ENCODE measurements at regions not wholly inside any gene's neighbourhood (a gene's known extent, or its start where the extent isn't known, plus 50 kb on each side); places are given as distances from the start of the nearest gene placed in this dataset.

DNA sequence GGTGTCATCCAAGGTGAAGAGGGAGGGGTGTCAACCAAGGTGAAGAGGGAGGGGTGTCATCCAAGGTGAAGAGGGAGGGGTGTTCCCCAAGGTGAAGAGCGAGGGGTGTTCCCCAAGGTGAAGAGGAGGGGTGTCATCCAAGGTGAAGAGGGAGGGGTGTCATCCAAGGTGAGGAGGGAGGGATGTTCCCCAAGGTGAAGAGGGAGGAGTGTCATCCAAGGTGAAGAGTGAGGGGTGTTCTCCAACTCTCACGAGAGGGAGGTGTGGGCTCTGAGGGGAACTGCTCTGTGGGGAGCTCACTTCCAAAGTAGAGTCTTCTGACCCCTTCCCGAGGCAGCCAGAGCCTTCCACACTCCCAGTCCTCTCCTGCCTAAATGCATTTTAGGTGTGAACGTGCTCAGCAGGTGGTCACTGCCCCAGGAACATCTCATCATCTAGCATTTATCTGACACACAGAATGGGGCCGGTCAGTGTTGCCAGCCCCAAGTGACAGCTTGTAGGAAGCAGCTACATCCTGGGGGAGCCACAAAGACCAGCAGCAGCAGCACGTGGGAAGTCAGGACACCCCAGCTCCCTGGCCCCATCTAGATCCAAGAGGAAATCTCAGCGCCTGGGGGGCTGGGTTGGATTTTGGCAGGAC, 323.8 kb downstream of the GLRX3 start:
- TF ChIP-seq, protein P1, sequence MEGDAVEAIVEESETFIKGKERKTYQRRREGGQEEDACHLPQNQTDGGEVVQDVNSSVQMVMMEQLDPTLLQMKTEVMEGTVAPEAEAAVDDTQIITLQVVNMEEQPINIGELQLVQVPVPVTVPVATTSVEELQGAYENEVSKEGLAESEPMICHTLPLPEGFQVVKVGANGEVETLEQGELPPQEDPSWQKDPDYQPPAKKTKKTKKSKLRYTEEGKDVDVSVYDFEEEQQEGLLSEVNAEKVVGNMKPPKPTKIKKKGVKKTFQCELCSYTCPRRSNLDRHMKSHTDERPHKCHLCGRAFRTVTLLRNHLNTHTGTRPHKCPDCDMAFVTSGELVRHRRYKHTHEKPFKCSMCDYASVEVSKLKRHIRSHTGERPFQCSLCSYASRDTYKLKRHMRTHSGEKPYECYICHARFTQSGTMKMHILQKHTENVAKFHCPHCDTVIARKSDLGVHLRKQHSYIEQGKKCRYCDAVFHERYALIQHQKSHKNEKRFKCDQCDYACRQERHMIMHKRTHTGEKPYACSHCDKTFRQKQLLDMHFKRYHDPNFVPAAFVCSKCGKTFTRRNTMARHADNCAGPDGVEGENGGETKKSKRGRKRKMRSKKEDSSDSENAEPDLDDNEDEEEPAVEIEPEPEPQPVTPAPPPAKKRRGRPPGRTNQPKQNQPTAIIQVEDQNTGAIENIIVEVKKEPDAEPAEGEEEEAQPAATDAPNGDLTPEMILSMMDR (IDR thresholded peaks at IDR 0.05; ENCODE audit: unreplicated experiment): no peak
- H3K27ac Mint-ChIP-seq (ENCODE audit: unreplicated experiment): no peak overlapping the region
- no peak for DNase-seq
- no peaks in the 10 kb centered on the region for H3K27me3 Mint-ChIP-seq (ENCODE audit: unreplicated experiment)
- intact Hi-C loops (cut with micrococcal nuclease; ENCODE audit: unreplicated experiment): no loop called here
- CTCF ChIA-PET: no interaction called here
- BruUV-seq (replicated peaks): no TSS peak
- no peaks in the 10 kb centered on the region for H3K4me1 Mint-ChIP-seq (ENCODE audit: low read depth, unreplicated experiment)
- H3K4me3 Mint-ChIP-seq (ENCODE audit: low read depth, unreplicated experiment): no peak overlapping the region
- no peaks in the 10 kb centered on the region for H3K36me3 Mint-ChIP-seq (ENCODE audit: insufficient read depth, unreplicated experiment)
- peaks cover 15% of the 10 kb centered on the region for H3K9me3 Mint-ChIP-seq (ENCODE audit: low read depth, unreplicated experiment)

DNA sequence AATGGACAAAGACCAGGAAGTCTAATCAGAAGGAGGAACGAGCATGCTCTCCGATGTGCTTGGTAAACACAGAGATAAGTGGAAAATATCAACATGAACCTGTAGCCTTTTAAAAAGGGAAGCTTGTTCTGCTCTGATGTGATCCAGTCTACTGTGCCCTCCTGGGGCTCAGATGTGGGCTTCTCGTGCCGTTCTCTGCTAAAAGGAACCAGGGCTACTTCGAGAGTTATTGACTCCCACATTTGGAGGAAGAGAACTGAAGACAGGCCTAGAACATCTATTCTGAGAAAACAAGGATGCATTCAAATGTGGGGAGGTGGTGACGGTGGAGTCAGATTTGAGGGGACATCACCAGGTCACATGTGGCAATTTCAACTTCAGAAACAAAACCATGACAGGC, 325.4 kb downstream of the GLRX3 start:
- no peak for DNase-seq
- H3K9me3 Mint-ChIP-seq (ENCODE audit: low read depth, unreplicated experiment): peaks cover 13% of the 10 kb centered on the region
- no peaks in the 10 kb centered on the region for H3K4me1 Mint-ChIP-seq (ENCODE audit: low read depth, unreplicated experiment)
- intact Hi-C loops (cut with micrococcal nuclease; ENCODE audit: unreplicated experiment): no loop called here
- CTCF ChIA-PET: no interaction called here
- H3K4me3 Mint-ChIP-seq (ENCODE audit: low read depth, unreplicated experiment): no peak overlapping the region
- H3K27me3 Mint-ChIP-seq (ENCODE audit: unreplicated experiment): no peaks in the 10 kb centered on the region
- no peaks in the 10 kb centered on the region for H3K36me3 Mint-ChIP-seq (ENCODE audit: insufficient read depth, unreplicated experiment)
- TF ChIP-seq, protein P1 (IDR thresholded peaks at IDR 0.05; ENCODE audit: unreplicated experiment): no peak
- H3K27ac Mint-ChIP-seq (ENCODE audit: unreplicated experiment): no peak overlapping the region
- BruUV-seq (replicated peaks): no TSS peak

DNA sequence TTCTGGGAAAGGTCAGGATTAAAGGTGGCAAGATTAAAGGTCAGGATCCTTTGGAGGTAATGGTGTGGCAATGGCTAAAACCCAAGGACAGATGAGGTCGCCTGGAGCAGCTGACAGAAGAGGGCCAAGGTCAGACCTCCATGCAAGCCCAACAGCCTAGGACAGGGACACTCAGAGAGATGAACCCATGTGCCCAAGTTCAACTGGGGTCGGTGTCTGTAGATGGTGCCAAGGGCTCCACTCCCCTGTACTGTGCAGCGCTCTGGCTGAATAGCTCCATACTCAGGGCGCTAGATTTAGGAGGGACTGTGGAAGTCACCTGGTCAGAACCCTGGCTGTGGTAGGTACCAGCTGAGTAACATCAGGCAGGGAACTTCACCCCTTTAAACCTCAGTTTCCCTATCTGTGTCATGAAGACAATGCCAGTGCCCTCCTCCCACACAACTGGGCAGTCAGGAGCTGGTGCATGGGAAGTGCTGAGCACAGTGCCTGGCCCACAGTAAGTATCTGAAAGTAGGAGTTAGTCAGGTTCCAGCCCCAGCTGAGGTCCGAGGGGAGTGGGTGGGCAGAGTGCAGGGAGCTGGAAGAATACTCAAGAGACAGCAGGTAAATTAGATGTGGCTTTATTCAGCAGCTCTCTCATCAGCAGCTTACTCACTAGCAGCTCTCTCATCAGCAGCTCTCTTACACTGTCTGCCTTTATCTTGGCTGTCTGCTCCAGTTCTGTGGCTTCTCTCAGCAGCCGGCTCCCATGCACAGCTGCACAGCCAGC, 327.1 kb downstream of the GLRX3 start:
- no peaks in the 10 kb centered on the region for H3K27me3 Mint-ChIP-seq (ENCODE audit: unreplicated experiment)
- H3K4me3 Mint-ChIP-seq (ENCODE audit: low read depth, unreplicated experiment): no peak overlapping the region
- no TSS peak for BruUV-seq (replicated peaks)
- DNase-seq: no peak
- CTCF ChIA-PET: no interaction called here
- H3K9me3 Mint-ChIP-seq (ENCODE audit: low read depth, unreplicated experiment): peaks cover 13% of the 10 kb centered on the region
- H3K27ac Mint-ChIP-seq (ENCODE audit: unreplicated experiment): no peak overlapping the region
- TF ChIP-seq, protein P1 (IDR thresholded peaks at IDR 0.05; ENCODE audit: unreplicated experiment): no peak
- intact Hi-C loops (cut with micrococcal nuclease; ENCODE audit: unreplicated experiment): no loop called here
- H3K36me3 Mint-ChIP-seq (ENCODE audit: insufficient read depth, unreplicated experiment): no peaks in the 10 kb centered on the region
- no peaks in the 10 kb centered on the region for H3K4me1 Mint-ChIP-seq (ENCODE audit: low read depth, unreplicated experiment)

DNA sequence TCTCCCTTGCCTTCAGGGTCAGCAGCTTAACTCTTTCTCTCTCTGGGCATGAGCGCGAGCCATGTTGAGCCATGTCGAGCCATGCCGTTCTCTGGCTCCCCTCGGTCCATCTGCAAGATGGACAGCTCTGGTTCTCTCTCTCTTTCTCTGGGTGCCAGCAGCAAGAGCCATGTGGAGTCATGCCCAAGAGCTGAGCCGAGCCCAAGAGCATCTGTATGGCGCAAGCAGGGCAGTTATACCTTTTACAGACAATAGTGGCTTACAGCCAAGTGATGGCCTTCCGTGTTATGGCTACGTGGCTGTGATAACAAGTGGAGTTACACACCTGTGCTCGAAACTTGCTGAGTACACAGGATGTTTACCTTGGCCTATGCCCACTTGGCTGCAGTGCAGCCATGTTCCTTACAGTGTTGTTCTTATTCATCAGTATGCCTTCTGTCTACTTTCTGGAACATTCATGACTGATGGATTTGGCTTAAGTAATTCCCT, 327.7 kb downstream of the GLRX3 start:
- intact Hi-C loops (cut with micrococcal nuclease; ENCODE audit: unreplicated experiment): no loop called here
- Mint-ChIP-seq H3K27me3 (ENCODE audit: unreplicated experiment) (no peaks in the 10 kb centered on the region), H3K4me3 (ENCODE audit: low read depth, unreplicated experiment) (no peak overlapping the region), H3K36me3 (ENCODE audit: insufficient read depth, unreplicated experiment) (no peaks in the 10 kb centered on the region), H3K4me1 (ENCODE audit: low read depth, unreplicated experiment) (no peaks in the 10 kb centered on the region), H3K9me3 (ENCODE audit: low read depth, unreplicated experiment) (peaks cover 16% of the 10 kb centered on the region), H3K27ac (ENCODE audit: unreplicated experiment) (no peak overlapping the region)
- no peak for DNase-seq
- CTCF ChIA-PET: no interaction called here
- no TSS peak for BruUV-seq (replicated peaks)
- TF ChIP-seq, protein P1 (IDR thresholded peaks at IDR 0.05; ENCODE audit: unreplicated experiment): no peak
